GM19035 (cell line): ENCODE measurements at regions not wholly inside any gene's neighbourhood (a gene's known extent, or its start where the extent isn't known, plus 50 kb on each side); places are given as distances from the start of the nearest gene placed in this dataset.
A peak's percentile ranks its signal among the peaks of the same experiment; 100 is the strongest.

Experiments used
- ATAC-seq: cut with Tn5 transposase; IDR thresholded peaks from one replicate; pipeline ENCODE4 v1.9.1; 2021; ENCODE audit not compliant: unreplicated experiment

DNA sequence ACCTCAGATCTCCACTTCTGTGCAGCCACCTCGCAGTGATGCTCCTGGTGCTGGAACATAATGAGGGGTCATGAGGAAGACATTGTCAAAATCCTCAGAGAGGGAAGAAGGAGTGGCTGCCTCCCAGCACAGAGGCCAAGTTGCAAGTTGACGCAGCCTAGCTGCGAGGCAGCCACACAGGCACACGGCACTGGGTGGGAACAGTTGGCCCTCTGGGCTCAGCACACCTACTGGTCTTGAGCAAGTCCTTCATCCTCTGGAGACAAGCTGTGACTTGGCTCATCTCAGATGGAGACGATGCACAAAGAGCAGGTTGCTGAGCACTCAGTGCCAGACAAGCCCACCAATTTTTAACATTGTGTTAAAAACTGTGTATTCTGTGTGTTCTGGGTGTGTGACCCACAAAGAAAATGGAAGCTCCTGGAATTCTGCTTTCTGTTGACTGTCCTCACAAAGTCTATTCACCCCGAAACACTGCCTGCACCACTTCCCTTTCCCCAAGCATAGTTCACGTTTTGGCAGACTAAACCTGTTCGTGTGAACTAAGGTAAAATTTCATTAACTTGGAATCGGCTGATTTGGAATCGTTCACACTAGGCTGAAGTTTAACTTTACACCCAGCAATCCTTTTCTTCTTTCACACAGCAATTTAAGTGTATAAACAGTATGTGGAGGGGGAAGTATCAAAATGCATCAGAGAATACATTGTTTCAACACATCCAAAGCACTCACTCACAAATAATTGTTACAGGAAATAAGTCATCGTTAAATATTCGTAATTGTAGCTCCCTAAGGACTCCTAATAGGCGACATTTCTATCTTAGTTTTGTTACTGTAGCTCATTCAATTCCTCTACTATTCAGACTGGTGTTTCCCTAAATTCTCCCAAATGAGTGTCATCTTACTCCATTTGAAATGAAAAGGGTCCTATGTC lies 266.6 kb upstream of the ID2 start:
- ATAC-seq: no peak

DNA sequence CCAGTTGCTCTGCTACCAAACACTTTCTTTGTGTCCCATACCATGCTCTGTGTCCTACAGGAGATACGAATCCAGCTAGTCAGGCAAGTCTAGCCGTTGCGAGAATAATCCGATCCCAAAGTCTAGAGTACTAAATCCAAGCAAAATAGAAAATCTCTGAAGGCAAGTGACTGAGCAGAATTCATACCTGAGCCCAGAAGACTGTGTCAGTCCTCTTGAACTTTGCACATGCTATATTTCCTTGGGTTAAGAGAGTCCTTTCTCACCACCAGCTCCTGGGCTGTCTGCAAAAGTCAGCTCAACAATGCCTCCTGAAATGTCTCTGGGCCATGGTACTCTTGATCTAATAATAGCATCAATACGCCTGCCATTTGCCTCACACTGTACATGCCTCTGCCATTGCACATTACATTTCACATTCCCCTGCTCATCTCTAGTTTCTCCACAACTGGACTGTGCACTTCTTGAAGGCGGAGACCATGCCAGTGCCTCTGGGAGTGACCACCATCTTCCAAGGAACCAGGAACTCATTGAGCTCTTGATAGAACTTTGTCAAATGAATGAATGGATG lies 265.8 kb upstream of the ID2 start:
- ATAC-seq: no peak

DNA sequence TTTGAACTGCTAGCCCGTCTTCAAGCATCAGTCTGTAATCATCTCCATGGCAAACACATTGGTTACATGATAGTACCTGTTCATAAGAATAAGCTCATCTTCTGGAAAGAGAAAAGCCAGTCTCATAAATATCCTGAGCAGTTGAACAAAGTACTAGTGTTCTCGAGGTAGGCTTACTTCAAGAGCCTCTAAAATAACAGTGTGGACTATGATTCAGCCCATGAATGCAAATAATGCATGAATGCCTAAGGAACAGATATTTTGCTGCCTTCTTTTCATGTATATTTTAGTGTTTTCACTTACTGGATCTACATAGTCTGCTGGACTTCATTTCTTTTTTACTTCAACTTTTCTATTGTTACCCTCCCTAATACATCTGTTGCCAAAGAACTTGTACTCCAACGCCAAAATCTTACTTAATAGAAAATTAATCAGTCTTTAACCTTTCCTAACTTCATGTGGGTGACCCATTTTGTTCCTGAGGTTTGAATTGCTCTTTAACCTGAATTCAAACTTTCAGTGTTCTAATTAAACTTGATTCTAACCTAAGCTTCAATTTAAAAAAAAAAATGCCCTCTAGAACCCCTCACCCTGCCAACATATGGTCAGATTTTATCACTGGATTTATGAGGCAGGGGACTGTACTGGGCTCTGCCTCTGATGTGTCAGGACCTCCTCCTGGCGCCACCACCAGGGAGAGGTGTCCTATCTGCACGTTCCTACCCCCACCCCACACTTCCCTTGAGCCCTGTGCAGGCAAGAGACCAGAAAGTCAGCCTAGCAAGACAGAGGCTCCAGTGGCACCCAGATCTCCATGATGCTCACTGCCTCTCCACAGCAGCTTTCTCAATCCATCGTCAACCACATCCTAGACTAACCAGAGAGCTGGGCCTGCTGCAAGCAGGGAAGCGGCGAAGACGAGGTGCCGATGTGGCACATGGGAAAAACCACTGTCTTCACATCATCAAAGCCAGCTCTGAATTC lies 264.7 kb upstream of the ID2 start:
- ATAC-seq: no peak

DNA sequence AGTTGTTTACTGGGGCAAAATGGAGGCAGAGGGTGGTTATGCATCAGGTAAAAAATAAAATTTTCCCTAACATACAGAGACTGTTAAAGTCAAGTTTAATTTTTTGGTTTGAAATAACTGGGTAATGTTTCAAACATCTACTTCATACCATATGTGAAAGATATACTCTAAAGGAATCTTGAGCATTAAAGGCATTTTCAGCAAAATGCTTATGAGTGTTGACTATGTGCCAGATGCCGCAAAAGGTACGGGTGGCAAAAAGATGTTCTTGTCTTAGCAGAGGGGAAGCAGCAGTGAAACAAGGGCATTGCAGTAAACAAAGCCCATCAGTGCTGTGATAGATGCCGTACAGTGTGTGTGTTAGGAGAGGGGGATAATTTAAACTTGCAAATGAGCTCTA lies 263.1 kb upstream of the ID2 start:
- ATAC-seq: no peak

DNA sequence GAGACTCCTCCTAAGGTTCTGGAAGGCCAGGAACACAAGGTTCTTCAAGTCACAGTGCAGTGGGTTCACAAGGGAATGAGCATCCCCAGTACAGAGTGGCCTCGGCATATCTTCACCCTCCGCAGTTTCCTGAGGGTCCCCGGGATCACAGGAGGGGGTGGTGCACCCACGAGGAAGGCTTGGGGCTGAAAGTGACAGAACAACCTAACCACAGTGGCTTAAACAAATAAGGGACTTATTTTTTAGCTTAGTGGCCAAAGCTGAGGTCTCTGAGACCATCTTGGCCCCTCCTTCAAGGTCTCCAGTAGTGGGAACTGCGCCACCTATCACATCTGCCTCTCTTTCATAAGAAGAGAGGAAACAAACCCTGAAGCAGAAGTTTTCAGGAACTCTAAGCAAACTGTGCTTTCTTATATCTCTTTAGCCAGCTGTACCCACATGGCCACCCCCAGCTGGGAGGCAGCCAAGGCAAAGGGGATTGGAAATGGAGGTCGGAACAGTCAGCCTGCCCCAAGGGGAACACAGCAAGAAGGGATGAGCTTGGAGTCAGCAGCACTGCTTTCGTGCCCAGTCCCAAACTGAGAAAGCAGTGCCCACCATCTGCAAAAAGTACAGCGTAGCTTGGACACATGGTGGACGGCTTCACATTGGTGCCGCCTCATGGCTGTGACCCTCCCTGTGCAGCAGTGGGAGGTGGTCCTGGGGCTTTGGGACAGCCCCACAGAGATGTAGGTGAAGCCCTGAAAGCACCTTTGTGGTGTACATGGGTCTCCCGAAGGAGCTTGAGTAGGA lies 260.0 kb upstream of the ID2 start:
- ATAC-seq: peak; percentile 91

DNA sequence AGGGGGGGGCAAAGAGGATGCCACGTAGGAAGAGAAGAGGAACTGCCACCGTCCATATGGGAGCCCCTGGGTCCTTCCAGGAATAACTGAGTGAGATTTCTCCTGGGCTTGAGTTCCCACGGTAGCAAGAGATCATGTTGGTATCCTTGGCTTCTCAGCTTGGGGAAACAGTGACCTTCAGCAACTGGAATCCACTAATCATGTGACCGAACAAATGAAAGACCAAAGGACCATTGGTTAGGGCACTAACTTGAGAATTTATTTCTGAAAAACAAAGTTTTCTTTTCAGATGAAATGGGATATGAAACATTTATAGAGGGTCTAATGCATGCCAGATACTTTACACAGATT lies 259.4 kb upstream of the ID2 start:
- ATAC-seq: no peak

DNA sequence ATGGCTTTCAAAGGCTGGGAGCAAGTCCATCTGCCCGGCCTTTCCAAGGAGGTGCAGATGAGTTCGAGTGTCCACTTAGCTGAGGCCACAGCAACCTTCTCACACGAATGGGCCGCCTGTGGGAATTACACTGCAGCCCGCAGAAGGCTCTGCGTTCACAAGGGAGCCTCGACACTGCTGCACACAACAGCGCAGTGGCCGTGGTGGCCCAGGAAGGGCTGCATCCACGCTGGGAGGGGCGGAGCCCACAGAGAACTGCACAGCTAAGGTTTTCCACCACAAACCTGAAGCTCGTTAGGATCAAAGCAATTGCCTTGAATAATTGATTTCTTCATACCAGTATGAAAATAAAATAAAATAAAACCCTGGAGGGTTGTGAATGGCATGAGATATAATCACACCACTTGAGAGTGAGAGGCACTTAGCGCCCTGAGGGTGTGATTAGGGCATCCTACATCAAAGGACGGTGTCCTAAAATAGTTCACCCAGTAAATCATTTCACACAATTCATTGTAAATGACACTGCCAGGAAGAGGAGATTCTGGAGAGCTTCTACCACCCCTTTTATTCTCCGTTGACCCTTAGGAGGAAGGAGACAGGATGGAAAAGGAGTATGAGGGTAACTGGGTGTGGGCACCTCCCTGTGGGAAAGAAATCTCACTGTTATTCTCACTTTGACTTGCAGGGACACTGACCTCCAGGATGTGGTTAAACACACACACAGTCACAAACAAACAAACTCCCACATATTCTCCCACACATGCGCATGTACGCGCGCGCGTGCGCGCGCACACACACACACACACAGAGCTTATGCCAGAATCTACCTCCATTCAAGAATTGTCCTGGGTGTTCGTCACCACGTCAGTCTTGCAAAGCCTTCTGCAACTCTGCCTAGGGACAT lies 256.6 kb upstream of the ID2 start:
- no peak for ATAC-seq

DNA sequence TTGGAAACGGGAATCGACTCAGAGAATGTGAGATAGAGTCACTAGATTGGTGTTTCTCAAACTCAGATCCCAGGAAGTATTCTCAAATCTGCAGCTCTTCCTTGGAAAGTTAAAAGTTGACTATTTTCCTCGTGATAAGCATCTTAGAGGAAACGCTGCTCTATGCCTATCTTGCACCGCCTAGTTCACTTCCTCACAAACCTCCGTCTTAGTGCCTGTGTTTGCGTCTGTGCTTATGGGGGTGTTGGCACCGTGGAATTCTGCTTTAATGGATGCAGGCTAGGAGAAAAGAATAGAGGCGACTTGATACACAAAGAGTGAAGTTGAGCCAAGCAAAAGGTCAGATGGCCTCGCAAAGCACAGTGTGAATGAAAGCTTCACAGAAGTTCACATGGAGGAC lies 255.3 kb upstream of the ID2 start:
- no peak for ATAC-seq

DNA sequence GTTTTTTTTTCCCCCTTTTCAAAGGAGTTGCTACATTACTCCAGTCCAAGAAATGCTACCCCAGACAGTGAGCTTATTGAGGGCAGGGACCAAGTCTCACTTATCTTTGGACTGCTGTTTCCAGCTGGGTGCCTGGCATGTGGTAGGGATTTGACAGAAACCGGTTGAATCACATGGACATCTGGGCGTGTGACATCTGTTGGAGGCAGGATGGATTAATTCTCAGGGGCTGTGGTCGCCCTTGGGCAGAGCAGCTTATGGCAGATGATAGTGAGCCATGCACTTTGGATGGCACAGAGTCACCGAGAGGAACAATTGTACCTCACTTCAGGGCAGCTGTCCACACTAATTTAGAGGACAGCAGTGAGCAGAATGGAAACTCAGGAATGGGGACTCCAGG lies 254.6 kb upstream of the ID2 start:
- no peak for ATAC-seq

DNA sequence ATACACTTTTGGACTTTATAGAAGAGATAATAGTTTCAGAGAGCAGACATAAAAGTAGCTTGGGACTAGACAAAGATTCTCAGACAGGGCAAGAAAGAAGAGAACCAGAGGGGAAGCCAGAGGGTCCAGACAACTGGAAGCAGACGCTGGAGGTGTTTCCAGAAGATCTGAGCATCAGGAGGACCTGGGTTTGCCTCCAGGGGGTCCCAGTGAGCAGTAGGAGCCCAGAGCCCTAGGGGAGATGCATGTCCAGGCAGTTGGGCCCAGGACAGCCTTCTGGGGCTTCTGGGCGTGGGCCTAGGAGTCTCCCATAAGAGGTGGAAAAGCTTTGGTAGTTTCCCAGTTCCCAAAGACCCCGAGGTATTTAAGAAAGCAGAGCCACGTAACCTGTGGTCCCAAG lies 251.2 kb upstream of the ID2 start:
- no peak for ATAC-seq

DNA sequence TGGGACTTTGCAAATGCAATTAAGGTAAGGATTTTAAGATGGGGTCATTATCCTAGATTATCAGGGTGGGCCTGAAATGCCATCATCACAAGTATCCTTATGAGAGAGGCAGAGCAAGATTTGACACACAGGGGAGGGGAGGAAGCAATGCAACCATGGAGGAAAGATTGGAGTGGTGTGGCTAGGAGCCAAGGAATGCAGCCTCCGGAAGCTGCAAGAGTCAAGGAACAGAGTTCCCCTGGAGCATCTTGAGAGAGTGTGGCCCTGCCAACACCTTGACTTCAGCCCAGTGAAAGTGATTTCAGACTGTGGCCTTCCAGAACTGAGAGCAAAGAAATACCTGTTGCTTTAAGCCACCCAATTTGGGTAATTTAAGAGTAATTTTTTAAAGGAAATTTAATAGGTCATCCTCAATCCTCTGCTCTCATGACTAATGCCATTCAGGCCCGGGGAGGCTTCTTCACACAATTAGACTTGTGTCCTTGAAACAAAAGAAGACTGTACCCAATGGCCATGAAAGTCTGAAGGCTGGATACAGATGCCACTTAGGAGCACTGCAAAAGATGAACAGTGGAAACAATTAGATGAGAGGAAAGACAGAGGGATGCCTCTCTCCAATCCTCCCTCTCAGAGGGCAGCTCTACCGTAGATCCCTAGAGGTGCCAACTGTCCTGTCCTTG lies 250.3 kb upstream of the ID2 start:
- no peak for ATAC-seq

DNA sequence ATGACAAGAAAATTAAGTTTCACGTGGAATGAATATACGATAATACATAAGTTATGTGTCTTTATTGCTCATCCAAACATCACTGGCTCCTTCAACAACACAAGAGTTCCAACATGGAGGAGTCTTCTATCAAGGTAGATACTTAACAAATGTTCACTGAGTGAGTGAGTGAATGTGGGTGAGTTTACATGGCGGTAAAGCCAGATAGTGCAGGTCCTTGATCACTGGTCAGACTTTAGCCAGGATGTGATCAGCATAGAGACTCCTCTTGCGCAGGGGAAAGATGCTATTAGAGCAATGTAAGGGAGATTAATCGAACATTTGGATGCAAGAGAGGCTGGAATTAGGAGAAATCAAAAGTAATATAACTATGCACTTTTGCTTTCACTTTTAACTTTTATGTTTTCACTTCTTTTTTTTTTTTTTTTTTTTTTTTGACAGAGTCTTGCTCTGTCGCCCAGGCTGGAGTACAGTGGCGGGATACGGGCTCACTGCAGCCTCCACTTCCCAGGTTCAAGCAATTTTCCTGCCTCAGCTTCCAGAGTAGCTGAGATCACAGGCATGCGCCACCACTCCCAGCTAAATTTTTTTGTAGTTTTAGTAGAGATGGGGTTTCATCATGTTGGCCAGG lies 249.0 kb upstream of the ID2 start:
- no peak for ATAC-seq

DNA sequence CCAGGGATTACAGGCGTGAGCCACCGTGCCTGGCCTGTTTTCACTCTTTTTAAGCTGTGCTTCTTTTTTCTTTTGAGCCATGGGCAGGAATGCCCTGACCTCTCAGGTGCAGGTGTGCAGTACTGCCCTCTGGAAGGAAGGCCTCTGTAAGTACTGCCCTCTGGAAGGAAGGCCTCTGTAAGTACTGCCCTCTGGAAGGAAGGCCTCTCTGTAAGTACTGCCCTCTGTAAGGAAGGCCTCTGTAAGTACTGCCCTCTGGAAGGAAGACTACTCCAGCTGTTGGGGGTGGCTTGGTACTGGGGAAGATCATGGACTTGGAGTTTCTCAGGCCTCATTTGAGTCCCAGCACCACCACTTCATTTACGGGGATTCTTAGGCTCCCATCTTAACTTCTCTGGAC lies 248.5 kb upstream of the ID2 start:
- no peak for ATAC-seq

DNA sequence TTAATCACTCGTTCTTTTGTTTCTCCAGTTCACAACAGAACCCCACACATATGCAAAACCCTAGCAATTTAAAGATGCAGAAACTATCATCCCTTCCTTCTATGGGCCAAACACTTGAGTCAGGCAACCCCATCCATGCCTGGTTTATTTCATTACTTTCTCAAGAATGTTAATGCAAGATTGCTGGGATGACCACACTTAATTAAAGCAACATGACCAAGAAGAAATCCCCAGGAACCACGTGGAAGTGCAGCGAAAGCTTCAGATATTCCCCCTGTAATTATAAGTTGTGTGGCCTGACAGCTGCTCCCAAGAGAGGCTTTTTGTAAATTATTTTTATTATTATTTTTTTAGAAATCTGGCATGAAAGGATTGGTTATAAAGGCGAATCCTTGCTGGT lies 246.2 kb upstream of the ID2 start:
- ATAC-seq: no peak

DNA sequence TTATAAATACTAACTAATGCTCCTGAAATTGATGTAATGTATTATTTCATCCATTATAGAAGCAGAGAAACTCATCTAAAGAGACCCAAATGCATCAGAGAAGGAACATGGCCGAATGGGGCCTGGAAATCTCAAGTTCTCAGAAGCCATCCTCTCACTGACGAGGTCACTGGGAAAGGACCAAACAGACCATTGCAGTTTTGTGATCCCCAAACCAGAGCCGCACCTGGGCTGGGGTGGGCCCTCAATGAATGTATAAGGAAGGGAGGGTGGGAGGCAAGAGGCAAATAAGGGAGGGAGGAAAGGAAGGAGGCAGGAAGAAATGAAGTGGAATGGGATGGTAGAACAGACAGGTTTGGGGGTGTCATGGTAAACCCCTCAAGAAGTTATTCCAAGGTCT lies 245.3 kb upstream of the ID2 start:
- no peak for ATAC-seq

DNA sequence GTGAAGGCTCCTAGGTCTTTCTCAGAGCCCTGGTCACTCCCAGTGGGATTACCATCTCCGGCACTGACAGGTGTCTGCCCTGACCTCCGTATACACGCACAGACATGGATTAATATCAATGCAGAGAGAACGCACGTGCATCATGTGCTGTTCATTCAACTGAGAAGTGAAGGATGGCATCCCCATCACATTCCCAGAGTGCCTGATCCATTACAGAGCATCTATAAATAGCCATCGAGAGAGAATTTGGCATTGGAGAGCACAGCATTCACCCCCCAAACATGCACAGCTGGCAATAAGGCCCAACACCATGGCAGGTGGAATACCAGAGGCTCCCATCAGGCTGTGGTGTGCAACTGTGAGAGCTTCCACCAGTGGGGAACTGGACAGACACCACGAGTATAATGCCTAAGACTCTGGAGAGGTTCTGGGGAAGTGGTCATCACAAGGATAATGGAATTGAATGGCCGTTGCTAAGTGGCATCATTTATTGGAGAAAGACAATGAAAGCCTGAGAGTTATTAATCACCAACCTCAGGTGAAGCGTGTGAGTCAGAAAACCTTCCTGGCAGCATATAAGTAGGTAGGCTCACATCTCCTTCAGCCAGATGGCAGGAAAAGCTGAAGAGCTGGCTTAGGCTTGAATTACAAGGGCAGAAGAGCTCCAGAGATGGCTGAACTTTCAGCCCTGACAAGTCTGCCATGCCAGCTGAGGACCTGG lies 244.5 kb upstream of the ID2 start:
- ATAC-seq: no peak

DNA sequence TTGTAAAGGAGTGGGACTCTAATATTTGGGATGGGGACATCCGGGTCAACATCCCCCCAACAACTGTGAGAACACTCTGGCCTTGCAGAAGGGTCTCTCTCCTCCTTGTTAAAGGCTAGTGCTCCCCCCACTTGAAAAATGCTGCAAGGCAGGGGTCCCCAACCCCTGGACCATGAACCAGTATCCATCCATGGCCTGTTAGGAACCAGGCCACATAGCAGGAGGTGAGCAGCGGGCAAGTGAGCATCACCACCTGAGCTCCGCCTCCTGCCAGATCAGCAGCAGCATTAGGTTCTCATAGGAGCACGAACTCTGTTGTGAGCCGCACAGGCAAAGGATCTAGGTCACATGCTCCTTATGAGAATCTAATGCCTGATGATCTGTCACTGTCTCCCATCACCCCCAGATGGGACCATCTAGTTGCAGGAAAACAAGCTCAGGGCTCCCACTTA lies 243.9 kb upstream of the ID2 start:
- no peak for ATAC-seq

DNA sequence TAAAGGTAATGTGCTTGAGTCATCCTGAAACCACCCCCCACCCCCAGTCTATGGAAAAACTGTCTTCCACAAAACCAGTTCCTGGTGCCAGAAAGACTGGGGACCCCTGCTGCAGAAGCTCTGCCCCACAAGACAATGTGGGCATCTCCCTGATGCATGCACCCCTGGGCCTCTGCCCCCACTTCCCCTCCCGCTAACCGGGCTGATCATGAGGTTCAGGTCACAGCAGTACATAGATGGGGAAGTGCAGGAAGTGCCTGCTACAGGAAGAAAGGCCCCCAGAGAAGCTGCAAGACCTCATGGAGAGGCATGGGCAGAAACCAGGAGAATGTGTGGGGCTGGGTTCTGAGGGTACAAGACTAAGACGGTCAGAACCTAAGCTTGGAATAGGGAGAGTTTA lies 243.4 kb upstream of the ID2 start:
- no peak for ATAC-seq
